ENCODE measurements at regions not wholly inside any gene's neighbourhood (a gene's known extent, or its start where the extent isn't known, plus 50 kb on each side); places are given as distances from the start of the nearest gene placed in this dataset.

DNA sequence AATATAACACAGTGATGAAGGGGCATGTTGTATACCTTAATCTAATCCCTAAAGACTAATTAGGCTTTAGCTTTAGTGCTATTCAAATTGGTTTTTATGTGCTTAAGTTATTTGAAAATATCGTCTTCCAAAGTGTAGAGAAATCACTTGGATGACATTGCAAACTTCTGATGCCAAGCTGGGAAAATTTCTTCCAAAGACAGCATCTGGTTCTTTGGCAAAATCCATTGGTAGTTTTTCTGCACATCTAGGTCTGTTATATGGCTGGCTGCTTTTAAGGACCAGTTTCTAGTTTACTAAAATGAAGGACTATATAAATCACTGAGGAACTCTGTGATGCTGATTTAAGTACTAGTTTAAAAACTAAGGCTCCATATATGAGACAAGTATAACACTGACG is 2362.3 kb downstream of the PCDH9 start:
- ATAC-seq, result no peak

- no peak for ATAC-seq
These were observed 2363.8 kb downstream of the PCDH9 start for GRCh38 chr13:64866331-64866730.

DNA sequence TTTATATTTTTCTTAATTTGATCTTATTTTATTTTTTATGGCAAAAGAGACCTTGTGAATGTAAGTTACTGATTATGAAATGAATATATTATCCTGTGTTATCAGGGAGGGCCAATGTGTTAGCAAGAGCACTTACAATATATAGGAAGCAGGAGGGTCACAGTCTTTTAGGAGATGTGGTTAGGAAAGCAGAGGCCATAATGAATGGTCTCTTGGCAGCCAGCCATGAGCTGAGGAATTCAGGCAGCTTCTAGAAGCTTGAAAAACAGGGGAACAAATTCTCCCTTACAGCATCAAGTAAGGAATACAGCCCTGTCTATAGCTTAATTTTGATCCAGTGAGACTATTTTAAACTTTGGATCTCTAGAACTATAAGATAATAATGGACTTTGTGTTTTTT is 2374.6 kb downstream of the PCDH9 start:
- no peak for ATAC-seq

- ATAC-seq, result no peak
These were observed 2380.1 kb downstream of the PCDH9 start for GRCh38 chr13:64850017-64850416.

- ATAC-seq, result no peak
These were observed 2380.9 kb downstream of the PCDH9 start for GRCh38 chr13:64849196-64849595.

- ATAC-seq, result no peak
These were observed 2382.4 kb downstream of the PCDH9 start for GRCh38 chr13:64847767-64848166.

DNA sequence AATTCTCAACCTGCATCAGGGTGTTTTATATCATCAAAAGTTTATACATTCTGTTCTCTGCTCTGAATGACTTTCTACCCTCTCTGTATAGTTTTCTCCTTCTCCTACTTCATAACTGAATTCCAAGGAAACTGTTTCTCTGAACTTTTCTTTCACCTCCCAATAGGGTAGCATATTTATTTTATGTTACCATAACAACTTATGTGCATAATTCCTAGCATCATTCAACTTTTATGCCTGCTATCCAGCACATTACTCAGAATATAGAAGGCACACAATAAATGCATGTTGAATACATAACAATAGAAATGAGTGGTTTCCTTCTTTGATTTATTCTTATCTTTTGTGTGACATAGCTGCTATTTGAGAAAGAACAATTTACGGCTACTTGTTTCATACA is 2385.0 kb downstream of the PCDH9 start:
- ATAC-seq, result no peak

DNA sequence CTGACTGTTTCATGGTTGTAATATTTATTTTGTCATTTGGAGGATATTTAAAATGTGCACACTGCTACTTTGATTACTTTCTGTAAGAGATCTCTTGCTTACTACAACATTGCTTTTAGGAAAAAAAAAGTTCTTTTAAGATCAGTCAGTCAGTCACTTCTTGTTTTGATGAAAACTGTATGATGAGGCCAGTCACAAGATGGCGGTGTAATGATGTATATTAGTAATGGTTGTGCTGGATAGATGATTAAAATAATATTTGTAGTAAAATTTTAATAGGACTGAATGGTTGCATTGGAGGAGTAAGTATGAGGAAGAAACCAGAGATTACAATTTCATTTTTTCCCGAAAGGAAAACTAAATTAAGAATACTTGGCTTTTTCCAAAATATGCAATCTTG is 2411.1 kb downstream of the PCDH9 start:
- no peak for ATAC-seq

DNA sequence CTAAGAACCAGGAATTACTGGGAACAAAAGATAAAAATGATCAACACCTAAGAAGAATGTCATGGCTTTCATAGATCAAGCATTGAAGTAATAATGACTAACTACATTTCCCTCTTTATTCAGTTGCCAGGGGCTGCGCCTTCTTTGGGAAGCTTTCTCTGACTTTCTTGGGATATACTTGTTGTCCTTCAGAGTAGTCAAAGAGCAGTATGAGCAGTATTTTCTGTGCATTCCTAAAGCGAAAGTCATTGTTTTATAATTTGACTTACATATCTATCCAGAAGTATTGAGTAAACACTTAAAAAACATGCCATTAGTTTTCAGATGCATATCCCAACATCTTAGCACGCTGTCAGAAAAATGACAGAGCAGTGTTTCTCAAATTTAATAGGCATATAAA is 2412.4 kb downstream of the PCDH9 start:
- ATAC-seq, result no peak

- no peak for ATAC-seq
These were observed 2419.4 kb downstream of the PCDH9 start for GRCh38 chr13:64810750-64811149.

DNA sequence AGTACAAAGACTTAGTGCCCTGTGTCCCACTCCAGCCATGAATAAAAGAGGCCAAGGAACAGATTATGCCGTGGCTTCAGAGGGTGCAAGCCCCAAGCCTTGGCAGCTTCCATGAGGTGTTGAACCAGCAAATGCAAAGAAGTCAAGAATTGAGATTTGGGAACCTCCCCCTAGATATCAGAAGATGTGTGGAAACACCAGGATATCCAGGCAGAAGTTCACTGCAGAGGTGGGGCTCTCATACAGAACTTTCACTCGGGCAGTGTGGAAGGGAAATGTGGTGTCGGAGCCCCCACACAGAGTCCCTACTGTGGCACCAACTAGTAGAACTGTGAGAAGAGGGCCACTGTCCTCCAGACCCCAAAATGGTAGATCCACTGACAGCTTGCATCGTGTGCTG is 2421.4 kb downstream of the PCDH9 start:
- ATAC-seq, result no peak

GRCh38 chr13:64801768-64802167 is 2428.4 kb downstream of the PCDH9 start:
- no peak for ATAC-seq

GRCh38 chr13:64798422-64798821 is 2431.7 kb downstream of the PCDH9 start:
- ATAC-seq, result no peak

DNA sequence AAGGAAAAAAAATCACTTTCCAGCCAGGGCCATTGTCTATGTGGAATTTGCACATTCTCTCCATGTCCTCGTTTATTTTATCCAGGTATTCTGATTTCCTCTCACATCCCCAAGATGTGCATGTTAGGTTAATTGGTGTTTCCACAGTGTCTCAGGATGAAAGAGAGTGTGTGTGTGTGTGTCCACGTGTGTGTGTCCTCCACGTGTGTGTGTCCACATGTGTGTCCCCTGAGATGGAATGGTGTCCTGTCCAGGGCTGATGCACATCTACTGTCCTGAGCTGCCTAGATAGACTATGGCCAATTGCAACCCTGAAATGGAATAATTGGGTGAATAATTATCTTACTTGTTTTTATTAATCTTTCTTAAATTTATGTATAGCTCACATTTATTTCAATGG is 2436.5 kb downstream of the PCDH9 start:
- ATAC-seq, result no peak

DNA sequence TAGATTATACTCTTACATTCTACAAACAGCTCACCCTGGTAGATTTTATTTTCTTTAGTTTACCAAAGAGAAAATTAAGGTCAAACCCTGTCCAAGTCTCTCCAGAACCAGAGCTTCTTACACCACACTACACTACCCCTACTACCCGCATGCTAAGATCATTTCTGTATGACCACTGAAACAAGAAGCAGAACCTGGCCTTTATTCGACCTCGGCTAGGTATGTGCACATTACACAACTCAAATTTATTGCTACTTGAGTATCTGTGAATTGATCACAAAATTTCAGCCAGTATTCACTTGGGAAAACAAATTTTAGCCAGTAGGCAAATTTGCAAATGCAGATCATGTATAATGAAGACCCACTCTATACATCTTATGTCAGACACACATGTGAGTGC is 2437.0 kb downstream of the PCDH9 start:
- ATAC-seq, result no peak

DNA sequence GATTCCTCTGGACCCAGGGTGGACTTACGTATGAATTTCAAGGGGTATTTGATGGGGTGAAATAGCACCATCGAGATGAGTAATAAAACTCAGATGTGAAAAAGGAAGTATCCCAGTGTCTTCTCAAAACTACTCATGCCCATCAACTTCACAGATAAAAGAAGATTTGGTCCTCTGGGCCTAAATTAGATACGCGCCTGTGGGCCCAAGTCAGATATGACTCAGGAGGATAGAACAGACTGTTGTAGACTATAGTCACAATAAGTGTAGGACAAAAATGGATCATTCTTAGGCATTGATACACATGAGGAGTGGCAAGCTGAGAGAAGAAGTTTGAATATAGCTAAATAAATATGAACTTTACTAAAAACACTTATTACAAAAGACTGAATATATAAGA is 2438.8 kb downstream of the PCDH9 start:
- no peak for ATAC-seq

- no peak for ATAC-seq
These were observed 2447.7 kb downstream of the PCDH9 start for GRCh38 chr13:64782466-64782865.

DNA sequence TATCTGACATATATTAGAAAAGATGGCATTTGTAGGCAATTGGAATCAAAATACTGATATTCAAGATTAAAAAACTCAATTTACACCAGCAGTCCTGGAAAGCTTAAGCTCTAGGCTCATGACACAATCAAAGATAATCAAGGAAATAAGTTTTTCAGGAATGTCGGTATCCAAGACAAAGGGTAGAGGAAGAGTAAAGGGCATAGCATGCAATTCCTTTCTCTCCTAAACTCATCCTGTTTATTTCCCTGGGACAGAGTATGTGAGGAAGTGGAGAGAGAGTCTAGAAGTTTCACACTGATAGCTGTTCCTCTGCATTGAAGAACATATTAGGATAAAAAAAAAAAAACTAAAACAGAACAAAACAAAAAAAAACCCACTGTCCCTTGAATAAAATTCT is 2452.1 kb downstream of the PCDH9 start:
- no peak for ATAC-seq

DNA sequence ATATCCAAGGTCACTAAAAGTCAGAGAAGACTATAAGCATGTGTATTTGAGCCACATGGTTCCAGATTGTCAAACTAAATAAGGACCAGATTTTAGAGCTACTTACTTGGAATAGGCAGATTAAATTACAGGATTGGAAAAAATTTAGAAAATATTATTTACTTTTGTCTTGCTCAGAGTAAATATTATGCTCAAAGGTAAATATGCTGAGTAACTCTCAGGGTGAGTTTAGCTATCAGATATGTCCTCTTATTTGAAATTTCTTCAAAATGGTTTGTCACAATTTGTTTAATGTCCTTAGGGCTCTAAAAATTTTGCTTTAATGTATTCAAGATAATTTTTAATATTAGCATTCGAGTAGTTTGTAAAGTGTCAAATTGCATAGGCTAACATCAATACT is 2455.2 kb downstream of the PCDH9 start:
- no peak for ATAC-seq

DNA sequence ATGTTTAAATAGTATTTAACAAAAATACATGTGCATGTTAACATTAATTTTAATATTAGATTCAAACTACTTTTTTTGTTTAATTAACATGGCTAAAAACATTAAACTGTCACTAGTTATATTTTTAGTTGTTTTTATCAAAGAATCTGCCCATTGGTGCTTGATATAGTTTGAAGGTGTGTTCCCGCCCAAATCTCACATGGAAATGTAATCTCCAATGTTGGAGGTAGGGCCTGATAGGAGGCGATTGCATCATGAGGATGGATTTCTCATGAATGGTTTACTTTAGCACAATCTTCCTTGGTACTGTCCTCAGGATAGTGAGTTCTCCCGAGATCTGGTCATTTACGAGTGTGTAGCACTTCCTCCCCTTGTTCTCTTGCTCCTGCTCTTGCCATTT is 2459.4 kb downstream of the PCDH9 start:
- ATAC-seq, result no peak

GRCh38 chr13:64767054-64767453 is 2463.1 kb downstream of the PCDH9 start:
- ATAC-seq, result no peak

GRCh38 chr13:64765636-64766035 is 2464.5 kb downstream of the PCDH9 start:
- ATAC-seq, result no peak

DNA sequence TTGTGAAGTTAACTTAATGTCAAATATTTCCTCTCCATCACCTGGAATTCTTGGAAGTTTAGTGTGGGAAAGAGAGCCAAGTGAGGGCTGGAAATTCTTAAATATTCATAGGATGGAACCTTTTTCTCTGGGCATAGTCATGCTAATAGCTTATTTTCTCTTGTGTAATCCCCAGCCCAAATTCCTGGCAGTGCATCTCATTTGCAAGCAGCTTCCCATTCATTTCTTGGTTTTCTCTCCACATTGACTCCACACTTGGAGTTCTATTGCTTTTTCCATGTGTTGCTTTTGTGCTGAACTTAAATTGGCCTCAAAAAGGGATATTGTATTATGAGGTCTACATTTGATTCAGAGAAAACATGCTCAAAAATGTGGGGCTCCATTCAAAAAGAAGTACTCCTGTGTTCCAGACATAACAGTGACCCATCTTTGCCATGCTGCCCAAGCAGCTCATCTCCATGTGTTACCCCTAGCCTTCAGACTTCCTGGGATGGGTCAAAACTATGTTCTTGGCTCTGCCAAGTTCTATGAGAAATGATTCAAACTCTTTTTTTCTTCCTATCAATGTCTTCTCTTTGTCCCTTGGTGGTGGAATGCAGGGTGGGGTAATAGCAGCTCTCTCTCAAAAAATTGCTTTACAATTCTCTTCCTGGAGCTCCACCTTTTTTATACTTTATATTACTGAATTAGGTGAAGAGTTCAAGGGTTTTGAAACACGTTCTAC is 2471.5 kb downstream of the PCDH9 start:
- ATAC-seq, result no peak

DNA sequence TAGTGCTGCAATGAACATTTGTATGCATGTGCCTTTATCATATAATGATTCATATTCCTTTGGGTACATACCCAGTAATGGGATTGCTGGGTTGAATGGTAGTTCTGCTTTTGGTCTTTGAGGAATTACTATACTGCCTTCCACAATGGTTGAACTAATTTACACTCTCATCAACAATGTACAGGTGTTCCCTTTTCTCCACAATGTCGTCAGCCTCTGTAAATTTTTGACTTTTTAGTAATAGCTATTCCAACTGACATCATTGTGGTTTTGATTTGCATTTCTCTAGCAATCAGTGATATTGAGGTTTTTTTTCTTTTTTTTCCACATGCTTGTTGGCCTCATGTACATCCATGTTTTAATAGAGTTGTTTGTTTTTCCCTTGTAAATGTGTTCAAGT is 2473.5 kb downstream of the PCDH9 start:
- no peak for ATAC-seq

GRCh38 chr13:64755961-64756360 is 2474.2 kb downstream of the PCDH9 start:
- ATAC-seq, result no peak
